DMS53 treated with DMSO at 0.1 percent for 48 hours (cell line): ENCODE measurements at regions not wholly inside any gene's neighbourhood (a gene's known extent, or its start where the extent isn't known, plus 50 kb on each side); places are given as distances from the start of the nearest gene placed in this dataset.
A peak's percentile ranks its signal among the peaks of the same experiment; 100 is the strongest.
"Not testable (repeated sequence)": the region's sequence is repeated elsewhere in the genome, so short reads cannot be mapped to it uniquely, and the experiment has no call there.

ENCODE experiments used
- DNase-seq: peaks from one replicate; lab custom pipeline; 2025; ENCODE audit not compliant: unreplicated experiment; lab: John Stamatoyannopoulos, UW

DNA sequence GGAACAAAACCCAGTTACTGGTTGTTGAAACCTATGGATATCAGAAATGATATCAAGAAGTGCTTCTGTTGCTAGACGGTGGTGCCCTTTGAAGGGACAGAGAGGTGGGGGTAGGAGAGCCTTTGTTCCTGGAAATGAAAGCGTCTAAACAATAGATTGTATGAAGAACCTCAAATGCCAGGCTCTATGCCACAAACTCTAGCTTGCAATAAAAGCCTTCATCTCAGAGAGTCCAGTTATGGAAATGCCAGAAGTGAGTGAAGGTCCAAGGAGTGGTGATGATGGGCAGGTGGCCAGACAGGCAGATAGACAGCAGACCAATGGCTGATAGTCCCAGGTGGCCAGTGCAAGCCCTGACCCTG, 414.1 kb upstream of the PROX1 start:
- no peak for DNase-seq

DNA sequence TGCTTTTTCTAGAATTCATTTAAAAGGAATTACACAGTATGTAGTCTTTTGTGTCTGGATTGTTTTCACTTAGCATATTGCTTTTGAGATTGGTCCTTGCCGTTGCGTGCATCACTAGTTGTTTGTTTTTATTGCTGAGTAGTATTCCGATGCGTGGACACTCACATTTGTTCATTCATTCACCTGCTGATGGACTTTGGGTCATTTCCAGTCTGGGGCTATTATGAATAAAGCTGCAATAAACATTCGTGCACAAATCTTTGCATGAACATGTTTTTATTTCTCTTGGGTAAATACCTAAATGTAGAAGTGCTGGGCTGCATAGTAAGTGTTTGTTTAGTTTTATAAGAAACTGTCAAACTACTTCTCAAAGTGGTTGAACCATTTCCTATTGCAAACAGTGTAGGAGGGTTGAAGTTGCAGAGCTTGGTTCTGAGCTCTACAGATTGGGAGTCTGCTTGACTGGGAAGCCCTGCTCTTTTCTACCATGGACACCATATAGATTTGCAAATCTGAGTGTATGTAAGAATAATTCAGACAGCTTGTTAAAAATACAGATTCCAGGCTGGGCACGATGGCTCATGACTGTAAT, 404.7 kb upstream of the PROX1 start:
- no peak for DNase-seq

DNA sequence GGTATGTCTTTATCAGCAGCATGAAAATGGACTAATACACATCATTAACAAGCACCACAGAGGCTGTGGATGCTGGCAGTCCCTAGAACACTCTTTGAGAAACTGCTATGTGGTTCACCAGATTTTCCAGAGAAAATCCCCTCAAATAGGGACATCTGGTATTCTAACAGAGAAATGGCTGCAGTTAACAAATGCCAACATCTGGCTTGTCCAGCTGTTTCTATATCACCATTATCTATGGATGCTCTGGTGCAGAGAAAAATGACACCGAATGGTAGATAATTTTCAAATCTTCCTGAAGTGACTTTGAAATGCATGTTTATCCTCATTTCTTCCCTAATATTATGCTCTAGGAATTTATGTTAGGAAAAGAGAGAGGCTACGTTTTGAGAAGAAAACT, 403.5 kb upstream of the PROX1 start:
- no peak for DNase-seq

- no peak for DNase-seq
These were observed 402.4 kb upstream of the PROX1 start for GRCh38 chr1:213585402-213585801.

GRCh38 chr1:213585959-213586586, 401.7 kb upstream of the PROX1 start:
- no peak for DNase-seq

DNA sequence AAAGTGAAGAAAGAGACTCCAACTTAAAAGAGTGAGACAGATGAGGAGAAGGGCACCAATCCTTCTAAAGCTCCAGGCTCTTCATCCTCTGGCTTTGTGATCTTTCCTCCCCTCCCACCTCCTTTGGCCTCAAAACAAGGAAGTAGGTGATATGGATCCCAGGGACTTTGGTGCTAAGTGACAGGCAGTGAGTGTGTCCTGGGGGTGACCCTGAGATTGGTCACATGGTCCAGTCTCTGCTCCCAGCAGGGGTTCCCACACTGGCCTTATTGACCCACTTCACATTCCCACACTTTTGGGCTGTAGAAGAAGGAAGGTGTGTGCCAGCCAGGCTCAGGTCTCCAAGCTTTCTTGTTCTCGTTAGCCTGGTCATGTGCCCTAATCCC, 401.2 kb upstream of the PROX1 start:
- no peak for DNase-seq

- DNase-seq, result no peak
These were observed 391.0 kb upstream of the PROX1 start for GRCh38 chr1:213596729-213597128.

DNA sequence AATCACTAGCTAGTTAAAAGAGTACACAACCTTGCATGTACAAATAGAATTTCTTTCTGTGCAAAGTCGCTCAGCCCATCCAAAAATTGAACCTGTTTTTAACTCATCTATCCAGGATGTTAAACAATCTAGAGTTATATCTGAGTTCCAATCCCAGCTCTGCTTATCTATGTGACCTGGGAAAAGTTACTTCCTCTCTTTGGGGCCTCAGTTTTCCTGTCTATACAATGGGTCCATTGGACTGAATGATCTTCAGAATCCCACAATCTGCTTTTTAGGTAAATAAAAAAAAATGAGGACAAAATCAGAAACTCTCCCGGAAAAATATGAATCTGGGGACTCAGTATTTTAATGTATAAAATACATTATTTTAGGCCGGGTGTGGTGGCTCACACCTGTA, 389.5 kb upstream of the PROX1 start:
- no peak for DNase-seq

DNA sequence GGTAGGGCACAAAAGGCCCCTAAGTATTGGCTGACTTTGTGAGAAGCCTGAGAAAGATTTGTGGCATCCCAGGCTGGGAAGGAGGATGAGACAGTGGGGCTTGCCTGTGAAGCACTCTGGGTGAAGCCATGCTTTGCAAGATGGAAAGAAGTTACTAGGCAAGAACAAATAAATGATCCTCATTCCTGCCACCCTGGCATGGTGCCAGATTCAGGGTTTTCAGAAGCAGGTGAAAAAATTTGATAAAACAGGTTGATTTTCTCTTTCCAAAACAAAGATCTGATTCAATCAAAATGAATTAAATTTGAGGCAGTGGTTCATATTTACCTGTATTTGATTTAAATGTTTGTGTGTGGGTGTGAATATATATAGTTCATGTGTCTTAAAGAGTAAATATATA, 386.9 kb upstream of the PROX1 start:
- DNase-seq, result peak; percentile 20

DNA sequence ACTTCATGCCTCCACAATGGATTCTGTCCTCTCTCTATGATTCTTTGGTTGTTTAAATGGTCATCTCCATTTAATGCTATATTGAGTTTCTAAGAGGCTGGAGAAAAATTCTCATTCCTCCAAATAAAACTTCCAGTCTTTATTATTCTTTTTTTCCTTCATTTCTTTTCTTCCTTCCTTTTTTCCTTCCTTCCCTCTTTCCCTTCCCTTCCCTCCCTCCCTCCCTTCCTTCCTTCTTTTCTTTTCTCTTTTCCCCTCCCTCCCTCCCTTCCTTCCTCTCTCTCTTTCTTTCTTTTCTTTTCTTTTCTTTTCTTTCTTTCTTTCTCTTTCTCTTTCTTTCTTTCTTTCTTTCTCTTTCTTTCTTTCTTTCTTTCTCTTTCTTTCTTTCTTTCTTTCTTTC, 386.1 kb upstream of the PROX1 start:
- DNase-seq, result not testable (repeated sequence)

DNA sequence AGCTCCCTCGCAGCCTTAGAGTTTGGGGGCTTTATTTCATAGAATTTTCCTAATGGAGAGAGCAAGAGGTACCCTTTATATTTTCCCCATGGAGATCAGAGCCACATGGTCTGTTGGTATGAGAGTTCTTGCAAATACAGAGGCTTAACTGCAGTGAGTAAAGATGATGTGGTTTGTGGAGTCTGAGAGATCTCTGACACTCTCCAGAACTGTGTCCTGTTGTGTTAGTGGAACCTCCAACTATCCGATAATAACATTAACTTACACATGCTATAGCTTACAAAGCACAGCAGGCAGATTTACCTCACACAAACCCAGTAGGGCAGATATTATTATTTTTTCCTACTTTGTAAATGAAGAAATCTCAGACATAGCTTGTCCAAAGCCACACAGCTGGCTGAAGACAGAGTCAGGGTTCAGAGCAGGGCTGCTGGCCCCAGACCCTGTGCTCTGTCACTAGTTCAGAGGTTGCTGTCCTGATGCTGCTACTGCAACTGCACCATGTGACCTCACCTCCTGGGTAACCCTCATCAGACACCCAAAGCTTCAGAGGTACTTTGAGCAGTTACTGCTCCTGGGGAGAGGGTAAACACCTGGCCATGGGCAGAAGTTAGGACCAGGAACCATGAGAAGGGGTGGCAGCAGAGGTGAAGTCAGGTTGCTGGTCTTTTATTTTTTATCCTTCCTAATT, 384.8 kb upstream of the PROX1 start:
- no peak for DNase-seq

GRCh38 chr1:213604477-213604876, 383.3 kb upstream of the PROX1 start:
- DNase-seq, result no peak

- DNase-seq, result no peak
These were observed 382.0 kb upstream of the PROX1 start for GRCh38 chr1:213605732-213606131.

DNA sequence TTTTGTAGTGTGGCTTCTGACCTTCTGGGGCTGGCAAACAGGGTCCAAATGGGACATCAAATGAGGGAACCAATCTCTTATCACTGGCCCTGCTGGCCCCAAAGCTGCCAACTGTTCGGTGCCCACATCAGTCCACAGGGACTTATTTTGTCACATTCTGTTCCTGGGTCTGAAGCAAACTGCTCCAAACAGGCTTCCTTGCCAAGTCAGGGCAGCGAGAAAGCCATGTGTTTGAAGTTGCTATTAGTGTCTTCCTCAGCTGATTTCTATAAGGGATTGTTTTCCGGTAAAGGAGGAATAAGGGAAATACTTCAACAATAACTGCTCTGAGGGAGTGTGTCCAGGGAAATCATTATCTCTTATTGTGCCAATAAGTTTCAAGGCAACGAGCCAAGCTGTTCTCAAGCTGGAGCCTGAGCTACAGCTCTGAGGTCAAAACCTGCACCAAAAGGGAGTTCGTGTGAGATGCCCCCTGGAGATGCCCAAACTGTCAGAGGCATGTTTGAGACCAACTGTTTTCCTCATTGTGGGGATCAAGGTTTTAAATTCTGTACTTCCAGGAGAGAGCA, 381.4 kb upstream of the PROX1 start:
- DNase-seq, result no peak

- DNase-seq, result no peak
These were observed 374.2 kb upstream of the PROX1 start for GRCh38 chr1:213613549-213613948.

- no peak for DNase-seq
These were observed 372.4 kb upstream of the PROX1 start for GRCh38 chr1:213615226-213615916.

DNA sequence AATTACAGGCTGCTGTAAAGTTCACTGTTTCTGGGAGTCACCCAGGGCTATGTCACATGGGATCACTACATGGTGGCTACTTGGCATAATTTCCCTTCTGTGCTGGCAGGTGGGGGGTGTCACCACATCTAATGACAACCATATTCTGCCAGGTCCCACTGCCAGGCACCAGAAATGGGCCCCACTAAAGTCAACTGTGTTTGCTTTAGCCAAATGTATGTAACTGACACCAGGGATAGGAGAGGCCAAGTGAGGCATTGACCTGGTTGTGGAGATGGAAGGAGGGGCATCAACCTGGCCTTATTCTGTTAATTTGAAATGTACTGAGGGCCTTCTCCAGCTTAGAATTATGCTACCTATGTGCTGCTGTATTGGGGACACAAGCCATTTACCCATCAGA, 370.6 kb upstream of the PROX1 start:
- DNase-seq, result no peak

DNA sequence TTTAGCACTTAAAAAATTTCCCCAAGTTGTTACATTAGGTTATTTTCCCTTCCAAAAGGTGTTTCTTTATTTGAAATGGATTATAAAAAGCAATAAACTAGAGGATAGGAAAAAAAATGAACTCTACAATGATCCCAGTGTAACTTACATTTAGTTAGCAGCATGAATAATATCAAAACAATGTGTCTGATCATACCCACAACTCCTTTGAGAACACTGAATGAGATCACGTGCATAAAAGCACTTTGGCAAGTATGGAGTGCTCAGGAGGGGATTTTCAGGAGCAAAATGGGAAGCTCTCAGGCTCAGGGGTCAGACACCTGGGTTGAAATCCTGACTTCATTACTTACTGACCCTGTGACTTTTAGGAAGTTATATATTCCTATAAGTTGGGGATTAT, 369.7 kb upstream of the PROX1 start:
- no peak for DNase-seq

GRCh38 chr1:213619026-213619425, 368.7 kb upstream of the PROX1 start:
- DNase-seq, result no peak

- no peak for DNase-seq
These were observed 366.7 kb upstream of the PROX1 start for GRCh38 chr1:213621077-213621476.

GRCh38 chr1:213622365-213623063, 365.3 kb upstream of the PROX1 start:
- DNase-seq, result no peak
